A549 (cell line): ENCODE measurements at regions not wholly inside any gene's neighbourhood (a gene's known extent, or its start where the extent isn't known, plus 50 kb on each side); places are given as distances from the start of the nearest gene placed in this dataset.

ENCODE experiments used
- EP300 ChIP-seq, 2 experiments: fragments of >200 bp; sonication (Bioruptor Twin); formaldehyde crosslinking; IDR thresholded peaks; 2 replicates in 1 of 2; 3 replicates in 1 of 2; pipeline ENCODE4 v1.6.1; 2016 to 2017
- HDAC2 ChIP-seq: fragments of 200-600 bp; sonication (generic); IDR thresholded peaks from 2 replicates; pipeline ENCODE4 v1.6.1; 2016
- MAZ ChIP-seq: fragments of 150-350 bp; IDR thresholded peaks from 2 replicates; pipeline ENCODE4 v1.6.1; 2014; ENCODE audit warnings: antibody characterized with exemption, low read depth, low read length, borderline replicate concordance
- RAD21 ChIP-seq, 2 experiments: fragments of >200 bp in 1 of 2; sonication (Bioruptor Twin) in 1 of 2; formaldehyde crosslinking in 1 of 2; IDR thresholded peaks in 1 of 2; conservative IDR thresholded peaks in 1 of 2; 2 replicates in 1 of 2; 3 replicates in 1 of 2; pipeline ENCODE4 v1.6.1; 2012 to 2018; ENCODE audit warnings: inconsistent platforms in 1 of 2
- RFX5 ChIP-seq: fragments of 450-650 bp; IDR thresholded peaks from 2 replicates; pipeline ENCODE4 v1.7.1; 2014; ENCODE audit warnings: antibody characterized with exemption, mild to moderate bottlenecking, moderate library complexity
- TP53 ChIP-seq: fragments of 250-450 bp; sonication (Bioruptor Pico); IDR thresholded peaks from 2 replicates; pipeline ENCODE4 v1.5.0; 2021; ENCODE audit warnings: mild to moderate bottlenecking, moderate library complexity
- TF ChIP-seq, protein P1 (sequence below): fragments of >200 bp; sonication (Bioruptor Twin); formaldehyde crosslinking; IDR thresholded peaks from 3 replicates; pipeline ENCODE4 v1.5.1; 2016
- TF ChIP-seq, protein P2 (sequence below): fragments of 200-600 bp; sonication (generic); IDR thresholded peaks from 2 replicates; pipeline ENCODE4 v1.6.1; 2016; ENCODE audit warnings: antibody characterized with exemption, mild to moderate bottlenecking, moderate library complexity

DNA sequence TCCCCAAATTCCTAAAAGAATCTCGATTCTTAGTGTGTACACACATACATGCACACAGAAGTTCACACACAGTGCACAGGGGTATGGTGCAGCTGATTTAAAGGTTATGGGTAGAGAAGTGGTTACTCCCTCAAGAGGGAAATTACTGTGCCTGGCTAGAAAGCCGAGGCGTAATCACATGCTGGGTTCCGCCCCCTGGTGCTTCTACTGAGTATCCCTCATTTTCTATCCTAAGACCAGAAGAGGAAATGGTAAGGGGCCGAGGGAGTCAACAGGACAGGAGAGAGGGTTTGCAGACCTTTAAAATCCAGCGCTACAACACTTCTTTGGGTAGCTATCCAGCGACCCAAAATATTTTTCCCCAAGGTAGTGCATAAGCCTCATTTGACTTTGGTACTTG, 147.3 kb upstream of the TMEM196 start:
- TF ChIP-seq, protein P1, sequence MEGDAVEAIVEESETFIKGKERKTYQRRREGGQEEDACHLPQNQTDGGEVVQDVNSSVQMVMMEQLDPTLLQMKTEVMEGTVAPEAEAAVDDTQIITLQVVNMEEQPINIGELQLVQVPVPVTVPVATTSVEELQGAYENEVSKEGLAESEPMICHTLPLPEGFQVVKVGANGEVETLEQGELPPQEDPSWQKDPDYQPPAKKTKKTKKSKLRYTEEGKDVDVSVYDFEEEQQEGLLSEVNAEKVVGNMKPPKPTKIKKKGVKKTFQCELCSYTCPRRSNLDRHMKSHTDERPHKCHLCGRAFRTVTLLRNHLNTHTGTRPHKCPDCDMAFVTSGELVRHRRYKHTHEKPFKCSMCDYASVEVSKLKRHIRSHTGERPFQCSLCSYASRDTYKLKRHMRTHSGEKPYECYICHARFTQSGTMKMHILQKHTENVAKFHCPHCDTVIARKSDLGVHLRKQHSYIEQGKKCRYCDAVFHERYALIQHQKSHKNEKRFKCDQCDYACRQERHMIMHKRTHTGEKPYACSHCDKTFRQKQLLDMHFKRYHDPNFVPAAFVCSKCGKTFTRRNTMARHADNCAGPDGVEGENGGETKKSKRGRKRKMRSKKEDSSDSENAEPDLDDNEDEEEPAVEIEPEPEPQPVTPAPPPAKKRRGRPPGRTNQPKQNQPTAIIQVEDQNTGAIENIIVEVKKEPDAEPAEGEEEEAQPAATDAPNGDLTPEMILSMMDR = no peak
- TF ChIP-seq TP53 (CRISPR knock-in tag) = no peak
- TF ChIP-seq, protein P2, sequence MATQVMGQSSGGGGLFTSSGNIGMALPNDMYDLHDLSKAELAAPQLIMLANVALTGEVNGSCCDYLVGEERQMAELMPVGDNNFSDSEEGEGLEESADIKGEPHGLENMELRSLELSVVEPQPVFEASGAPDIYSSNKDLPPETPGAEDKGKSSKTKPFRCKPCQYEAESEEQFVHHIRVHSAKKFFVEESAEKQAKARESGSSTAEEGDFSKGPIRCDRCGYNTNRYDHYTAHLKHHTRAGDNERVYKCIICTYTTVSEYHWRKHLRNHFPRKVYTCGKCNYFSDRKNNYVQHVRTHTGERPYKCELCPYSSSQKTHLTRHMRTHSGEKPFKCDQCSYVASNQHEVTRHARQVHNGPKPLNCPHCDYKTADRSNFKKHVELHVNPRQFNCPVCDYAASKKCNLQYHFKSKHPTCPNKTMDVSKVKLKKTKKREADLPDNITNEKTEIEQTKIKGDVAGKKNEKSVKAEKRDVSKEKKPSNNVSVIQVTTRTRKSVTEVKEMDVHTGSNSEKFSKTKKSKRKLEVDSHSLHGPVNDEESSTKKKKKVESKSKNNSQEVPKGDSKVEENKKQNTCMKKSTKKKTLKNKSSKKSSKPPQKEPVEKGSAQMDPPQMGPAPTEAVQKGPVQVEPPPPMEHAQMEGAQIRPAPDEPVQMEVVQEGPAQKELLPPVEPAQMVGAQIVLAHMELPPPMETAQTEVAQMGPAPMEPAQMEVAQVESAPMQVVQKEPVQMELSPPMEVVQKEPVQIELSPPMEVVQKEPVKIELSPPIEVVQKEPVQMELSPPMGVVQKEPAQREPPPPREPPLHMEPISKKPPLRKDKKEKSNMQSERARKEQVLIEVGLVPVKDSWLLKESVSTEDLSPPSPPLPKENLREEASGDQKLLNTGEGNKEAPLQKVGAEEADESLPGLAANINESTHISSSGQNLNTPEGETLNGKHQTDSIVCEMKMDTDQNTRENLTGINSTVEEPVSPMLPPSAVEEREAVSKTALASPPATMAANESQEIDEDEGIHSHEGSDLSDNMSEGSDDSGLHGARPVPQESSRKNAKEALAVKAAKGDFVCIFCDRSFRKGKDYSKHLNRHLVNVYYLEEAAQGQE = no peak
- no peak for TF ChIP-seq RFX5
- TF ChIP-seq RAD21 (conservative IDR thresholded peaks at IDR 0.05 in 1 of 2, IDR thresholded peaks at IDR 0.05 in 1 of 2) = no peak
- no peak for TF ChIP-seq HDAC2
- TF ChIP-seq MAZ = no peak
- TF ChIP-seq EP300 (IDR thresholded peaks at IDR 0.05) = no peak
